GM19328 (cell line): ENCODE measurements at regions not wholly inside any gene's neighbourhood (a gene's known extent, or its start where the extent isn't known, plus 50 kb on each side); places are given as distances from the start of the nearest gene placed in this dataset.
"Not testable (repeated sequence)": the region's sequence is repeated elsewhere in the genome, so short reads cannot be mapped to it uniquely, and the experiment has no call there.

Experiments
- ATAC-seq: cut with Tn5 transposase; IDR thresholded peaks from one replicate; pipeline ENCODE4 v1.9.1; 2021; ENCODE audit warnings: mild to moderate bottlenecking, moderate library complexity; ENCODE audit not compliant: unreplicated experiment

GRCh38 chr2:186164325-186164724, 321.7 kb upstream of the ZC3H15 start:
- ATAC-seq = no peak

GRCh38 chr2:186170693-186171092, 315.4 kb upstream of the ZC3H15 start:
- ATAC-seq = no peak

- no peak for ATAC-seq
Observed at GRCh38 chr2:186181625-186182024, 304.4 kb upstream of the ZC3H15 start.

GRCh38 chr2:186182366-186182765, 303.7 kb upstream of the ZC3H15 start:
- not testable (repeated sequence) for ATAC-seq

- no peak for ATAC-seq
Observed at GRCh38 chr2:186183406-186183805, 302.7 kb upstream of the ZC3H15 start.

GRCh38 chr2:186187854-186188253, 298.2 kb upstream of the ZC3H15 start:
- no peak for ATAC-seq

GRCh38 chr2:186189816-186190215, 296.2 kb upstream of the ZC3H15 start:
- no peak for ATAC-seq

GRCh38 chr2:186195696-186196095, 290.4 kb upstream of the ZC3H15 start:
- no peak for ATAC-seq

- ATAC-seq = no peak
Observed at GRCh38 chr2:186197955-186198354, 288.1 kb upstream of the ZC3H15 start.

GRCh38 chr2:186199029-186199428, 287.0 kb upstream of the ZC3H15 start:
- no peak for ATAC-seq

GRCh38 chr2:186201371-186201770, 284.7 kb upstream of the ZC3H15 start:
- no peak for ATAC-seq

GRCh38 chr2:186205254-186205911, 280.7 kb upstream of the ZC3H15 start:
- no peak for ATAC-seq

- no peak for ATAC-seq
Observed at GRCh38 chr2:186209532-186209931, 276.5 kb upstream of the ZC3H15 start.

- ATAC-seq = no peak
Observed at GRCh38 chr2:186220409-186220808, 265.7 kb upstream of the ZC3H15 start.

- ATAC-seq = no peak
Observed at GRCh38 chr2:186229265-186229664, 256.8 kb upstream of the ZC3H15 start.

GRCh38 chr2:186241874-186242273, 244.2 kb upstream of the ZC3H15 start:
- no peak for ATAC-seq

- ATAC-seq = no peak
Observed at GRCh38 chr2:186254759-186255158, 231.3 kb upstream of the ZC3H15 start.

GRCh38 chr2:186255823-186256222, 230.2 kb upstream of the ZC3H15 start:
- ATAC-seq = no peak

- peak; percentile 61 for ATAC-seq
Observed at GRCh38 chr2:186256540-186256939, 229.5 kb upstream of the ZC3H15 start.

- no peak for ATAC-seq
Observed at GRCh38 chr2:186263673-186264250, 222.3 kb upstream of the ZC3H15 start.

- ATAC-seq = no peak
Observed at GRCh38 chr2:186269536-186269935, 216.5 kb upstream of the ZC3H15 start.

GRCh38 chr2:186273953-186274352, 212.1 kb upstream of the ZC3H15 start:
- ATAC-seq = no peak
